ENCODE measurements at regions not wholly inside any gene's neighbourhood (a gene's known extent, or its start where the extent isn't known, plus 50 kb on each side); places are given as distances from the start of the nearest gene placed in this dataset.

GRCh38 chr5:176744584-176744965 is 65.8 kb upstream of the UNC5A start:
- DNase-seq (ENCODE audit: extremely low spot score), result no peak
- TF ChIP-seq POLR2A (IDR thresholded peaks at IDR 0.05; ENCODE audit: low read depth), result no peak
- no peak for TF ChIP-seq CTCF (IDR thresholded peaks at IDR 0.05)
- TF ChIP-seq EP300 (IDR thresholded peaks at IDR 0.05), result no peak
- no peak for TF ChIP-seq POLR2AphosphoS5 (IDR thresholded peaks at IDR 0.05)
- intact Hi-C loops (cut with DNase I), result no loop called here
- Histone ChIP-seq H3K27ac (replicated peaks in 1 of 4) (no peak overlapping the region), H3K9me3 (no peaks in the 10 kb centered on the region), H3K4me3 (no peak overlapping the region), H3K4me1 (peaks cover 0 to 15% (median 11%) of the 10 kb centered on the region in 4 donors), H3K36me3 (no peaks in the 10 kb centered on the region), H3K27me3 (peaks cover 0 to 99% (median 33%) of the 10 kb centered on the region in 4 donors)
- WGBS, result 67% methylated on average over 8 of the region's 8 CpGs

- H3K27ac ChIP-seq (replicated peaks in 1 of 4), result no peak overlapping the region
- H3K4me1 ChIP-seq, result peaks cover 0 to 15% (median 11%) of the 10 kb centered on the region in 4 donors
- TF ChIP-seq CTCF (IDR thresholded peaks at IDR 0.05), result no peak
- no peak for TF ChIP-seq POLR2A (IDR thresholded peaks at IDR 0.05; ENCODE audit: low read depth)
- TF ChIP-seq POLR2AphosphoS5 (IDR thresholded peaks at IDR 0.05), result no peak
- TF ChIP-seq EP300 (IDR thresholded peaks at IDR 0.05), result no peak
- DNase-seq (ENCODE audit: extremely low spot score), result no peak
- 92% methylated on average over 2 of the region's 5 CpGs for WGBS
- H3K36me3 ChIP-seq, result no peaks in the 10 kb centered on the region
- intact Hi-C loops (cut with DNase I), result no loop called here
- H3K4me3 ChIP-seq, result no peak overlapping the region
- no peaks in the 10 kb centered on the region for H3K9me3 ChIP-seq
- peaks cover 0 to 87% (median 26%) of the 10 kb centered on the region in 4 donors for H3K27me3 ChIP-seq
Observed at GRCh38 chr5:176747670-176748072, 62.7 kb upstream of the UNC5A start.

GRCh38 chr5:176748073-176748966 is 62.0 kb upstream of the UNC5A start:
- 80% methylated on average over 20 of the region's 24 CpGs for WGBS
- TF ChIP-seq POLR2A (IDR thresholded peaks at IDR 0.05; ENCODE audit: low read depth) (no peak), POLR2AphosphoS5 (IDR thresholded peaks at IDR 0.05) (no peak), CTCF (IDR thresholded peaks at IDR 0.05) (no peak), EP300 (IDR thresholded peaks at IDR 0.05) (no peak)
- intact Hi-C loops (cut with DNase I), result no loop called here
- DNase-seq (ENCODE audit: extremely low spot score), result peak; percentile 64
- no peak overlapping the region for H3K27ac ChIP-seq (replicated peaks in 1 of 4)
- H3K36me3 ChIP-seq, result no peaks in the 10 kb centered on the region
- no peak overlapping the region for H3K4me3 ChIP-seq
- H3K27me3 ChIP-seq, result peaks cover 0 to 80% (median 21%) of the 10 kb centered on the region in 4 donors
- no peaks in the 10 kb centered on the region for H3K9me3 ChIP-seq
- H3K4me1 ChIP-seq, result peaks cover 0 to 10% (median 7%) of the 10 kb centered on the region in 4 donors

GRCh38 chr5:176748967-176749935 is 61.1 kb upstream of the UNC5A start:
- peaks cover 0 to under 1% (median 0%) of the 10 kb centered on the region in 4 donors for H3K9me3 ChIP-seq
- peaks cover 0 to 71% (median 12%) of the 10 kb centered on the region in 4 donors for H3K27me3 ChIP-seq
- H3K36me3 ChIP-seq, result no peaks in the 10 kb centered on the region
- WGBS, result 77% methylated on average over 18 of the region's 21 CpGs
- DNase-seq (ENCODE audit: extremely low spot score), result peak; percentile 62
- intact Hi-C loops (cut with DNase I), result no loop called here
- peaks cover 0 to under 1% (median 0%) of the 10 kb centered on the region in 4 donors for H3K4me1 ChIP-seq
- no peak overlapping the region for H3K4me3 ChIP-seq
- no peak for TF ChIP-seq POLR2AphosphoS5 (IDR thresholded peaks at IDR 0.05)
- TF ChIP-seq POLR2A (IDR thresholded peaks at IDR 0.05; ENCODE audit: low read depth), result no peak
- TF ChIP-seq CTCF (IDR thresholded peaks at IDR 0.05), result no peak
- TF ChIP-seq EP300 (IDR thresholded peaks at IDR 0.05), result no peak
- H3K27ac ChIP-seq (replicated peaks in 1 of 4), result no peak overlapping the region

Data from esophagus muscularis mucosa (tissue), 4 donors.